ENCODE measurements at regions not wholly inside any gene's neighbourhood (a gene's known extent, or its start where the extent isn't known, plus 50 kb on each side); places are given as distances from the start of the nearest gene placed in this dataset.

DNA sequence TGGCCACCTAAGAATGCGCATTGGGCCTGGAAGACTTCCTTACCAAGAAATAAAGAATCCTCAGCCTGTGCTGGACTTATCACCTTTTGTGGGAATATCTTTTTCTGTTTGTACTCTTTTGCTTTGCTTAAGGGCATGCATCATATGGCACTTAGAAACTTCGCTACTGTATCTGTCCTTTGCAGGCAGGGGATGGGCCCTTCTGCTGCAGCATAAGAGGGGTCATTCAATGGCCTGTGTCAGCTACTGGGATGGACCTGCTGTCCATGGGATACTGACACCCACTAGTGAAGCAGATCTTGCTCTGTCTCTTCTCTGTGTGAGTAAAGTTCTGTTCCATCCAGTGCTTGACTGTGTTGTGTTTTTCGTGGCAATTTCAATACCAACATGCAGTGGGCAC lies 239.0 kb upstream of the JUN start:
- DNase-seq (ENCODE audit: low spot score): no peak

GRCh38 chr1:59025201-59025600 lies 241.4 kb upstream of the JUN start:
- no peak for DNase-seq (ENCODE audit: low spot score)

DNA sequence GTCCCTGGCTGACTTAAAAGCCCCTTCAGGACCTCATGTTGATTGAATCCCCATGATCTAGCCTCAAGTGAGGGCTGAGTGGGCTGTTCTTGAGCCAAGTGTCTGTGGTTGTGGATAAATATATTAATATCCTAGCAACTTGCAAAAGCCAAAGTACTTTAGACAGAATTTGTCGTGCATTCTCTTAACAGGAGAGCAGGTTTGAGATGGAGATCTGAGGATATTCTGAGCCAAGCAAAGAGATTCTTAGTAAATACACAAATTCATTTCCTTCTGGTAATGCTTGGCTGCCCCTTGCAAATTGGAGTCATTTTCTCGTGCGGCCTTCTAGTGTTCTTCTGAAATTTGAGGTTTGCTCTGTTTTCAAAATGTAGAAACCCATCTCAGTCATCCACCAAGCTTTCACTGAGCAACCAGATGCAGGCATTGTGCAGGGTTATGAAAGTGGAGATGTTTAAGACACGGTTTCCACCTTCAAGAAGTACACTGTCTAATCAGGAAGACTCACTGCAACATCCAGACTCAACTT lies 242.1 kb upstream of the JUN start:
- peak; percentile 64 for DNase-seq (ENCODE audit: low spot score)

- DNase-seq (ENCODE audit: low spot score): peak; percentile 88
These were observed 242.7 kb upstream of the JUN start for GRCh38 chr1:59026472-59026948.

GRCh38 chr1:59027177-59027576 lies 243.3 kb upstream of the JUN start:
- DNase-seq (ENCODE audit: low spot score): no peak

DNA sequence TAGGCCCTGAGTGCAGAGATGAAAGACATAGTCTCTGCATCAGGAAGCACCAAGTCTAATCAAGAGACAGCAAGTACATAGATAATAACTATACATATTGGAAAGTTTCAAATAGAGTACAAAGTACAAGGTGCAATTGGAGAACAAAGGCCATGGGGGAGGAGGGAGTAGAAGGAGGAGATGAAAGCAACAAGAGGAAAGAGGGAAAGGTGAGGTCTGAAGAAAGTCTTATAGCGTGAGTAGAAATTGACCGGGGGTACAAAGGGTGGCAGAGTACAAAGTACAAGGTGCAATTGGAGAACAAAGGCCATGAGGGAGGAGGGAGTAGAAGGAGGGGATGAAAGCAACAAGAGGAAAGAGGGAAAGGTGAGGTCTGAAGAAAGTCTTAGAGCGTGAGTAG lies 244.2 kb upstream of the JUN start:
- DNase-seq (ENCODE audit: low spot score): no peak

DNA sequence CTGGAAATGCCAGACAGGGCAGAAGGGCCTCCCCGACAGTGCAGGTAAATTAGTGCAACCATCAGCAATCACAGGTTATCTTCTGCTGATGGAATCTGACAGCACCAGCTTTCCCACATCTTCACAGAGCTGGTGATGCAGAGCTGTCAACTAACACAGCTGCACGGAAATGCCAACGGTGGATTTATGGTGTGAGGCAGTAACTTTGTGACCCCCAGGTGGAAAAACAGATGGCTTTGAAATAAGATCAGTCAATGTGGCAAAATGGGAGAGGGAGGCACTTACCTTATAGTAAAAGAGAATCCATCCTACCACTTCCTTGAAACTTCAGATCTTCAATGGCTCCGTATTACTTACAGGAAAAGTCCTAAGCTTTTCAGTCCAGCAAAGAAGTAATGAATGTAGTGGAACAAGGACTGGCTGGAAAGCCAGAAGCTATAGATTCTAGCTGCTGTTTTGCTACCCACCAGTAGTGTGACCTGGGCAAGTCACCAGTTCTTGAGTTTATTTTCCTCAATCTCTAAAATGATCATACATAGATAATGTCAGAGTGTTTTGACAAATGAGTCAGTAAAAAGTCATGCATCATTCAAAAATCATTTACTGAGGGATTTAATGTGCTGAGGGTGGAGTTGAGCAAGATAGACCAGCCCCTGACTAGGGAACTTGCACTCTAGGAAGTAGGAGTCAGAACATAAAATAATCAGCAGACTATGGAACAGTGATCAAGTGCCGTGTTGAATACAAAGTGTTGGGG lies 245.7 kb upstream of the JUN start:
- DNase-seq (ENCODE audit: low spot score): no peak

DNA sequence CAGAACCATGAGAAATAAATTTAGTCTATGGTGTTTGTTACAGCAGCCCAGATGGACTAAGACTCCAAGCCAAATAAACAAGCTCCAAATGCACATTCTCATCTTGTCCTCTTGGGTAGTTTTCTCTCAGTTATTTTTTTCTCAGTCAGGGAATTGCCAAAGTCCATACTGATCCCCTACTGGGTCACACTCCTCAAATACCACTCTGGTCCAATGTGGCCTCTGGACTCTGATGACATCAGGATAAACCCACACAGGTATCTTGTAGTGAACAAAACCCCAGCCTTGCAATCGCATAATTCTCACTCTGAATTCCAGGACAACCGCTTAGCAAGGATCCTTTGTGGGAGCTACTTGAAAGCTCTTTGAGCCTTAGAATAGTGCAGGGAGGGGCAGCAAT lies 248.4 kb upstream of the JUN start:
- no peak for DNase-seq (ENCODE audit: low spot score)

DNA sequence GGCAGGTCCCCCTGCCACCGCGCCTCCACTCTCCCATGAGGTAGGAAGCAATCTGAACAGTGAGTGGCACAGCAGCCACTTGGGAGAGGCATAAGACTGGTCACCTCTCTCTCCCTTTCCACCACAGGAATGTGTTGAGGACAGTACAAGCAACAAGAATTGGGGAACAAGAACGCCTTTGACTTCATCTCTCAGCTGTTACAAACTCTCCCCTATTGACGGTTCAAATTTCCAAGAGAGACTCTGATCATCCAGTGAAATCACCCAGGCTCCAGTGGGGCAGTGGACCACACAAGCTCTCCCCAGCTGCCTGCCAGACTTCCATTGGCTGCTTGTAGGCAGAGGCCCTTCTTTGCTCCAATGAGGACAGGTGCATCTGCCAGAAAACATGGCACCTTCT lies 249.9 kb upstream of the JUN start:
- no peak for DNase-seq (ENCODE audit: low spot score)

DNA sequence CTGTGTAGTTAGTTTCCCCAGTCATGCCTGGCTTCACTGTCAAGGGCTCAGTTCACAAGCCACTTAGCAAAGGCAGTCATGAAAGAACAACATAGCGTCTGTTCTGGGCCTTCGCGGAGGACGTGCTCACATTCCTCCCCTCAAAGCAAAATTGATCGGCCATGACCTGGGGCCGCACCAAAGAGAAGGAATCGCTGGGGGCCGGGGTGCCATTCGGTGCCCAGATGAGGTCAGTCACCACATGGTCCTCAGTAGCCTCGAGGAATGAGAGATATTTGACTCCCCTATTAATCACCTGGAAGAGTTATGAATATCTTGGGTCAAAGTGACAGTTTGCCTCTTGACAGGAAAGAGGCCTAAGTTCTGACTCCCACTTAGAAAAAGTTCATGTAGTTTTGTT lies 251.1 kb upstream of the JUN start:
- DNase-seq (ENCODE audit: low spot score): no peak

- DNase-seq (ENCODE audit: low spot score): no peak
These were observed 255.7 kb upstream of the JUN start for GRCh38 chr1:59039551-59039950.

GRCh38 chr1:59040486-59040885 lies 256.4 kb upstream of the FGGY start:
- no peak for DNase-seq (ENCODE audit: low spot score)

GRCh38 chr1:59041646-59042277 lies 255.1 kb upstream of the FGGY start:
- DNase-seq (ENCODE audit: low spot score): no peak

DNA sequence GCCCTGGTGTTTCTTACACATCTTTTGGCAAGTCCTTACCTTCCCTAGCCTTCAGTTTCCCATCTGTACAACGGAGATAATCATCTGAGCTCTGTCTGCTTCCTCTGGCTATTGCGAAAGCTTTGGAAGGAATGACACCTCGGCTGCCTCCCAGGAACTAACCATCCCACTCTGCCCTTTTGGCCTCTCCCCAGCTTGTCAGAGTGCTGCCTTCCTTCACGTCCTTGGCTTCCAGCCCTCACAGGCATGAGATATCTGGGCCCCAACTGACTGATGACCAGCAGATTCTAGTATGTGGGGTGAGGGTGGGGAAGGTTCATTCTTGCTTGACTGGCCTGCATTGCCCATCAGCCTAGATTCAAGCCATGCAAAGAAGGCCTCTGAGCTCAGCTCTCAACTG lies 253.1 kb upstream of the FGGY start:
- DNase-seq (ENCODE audit: low spot score): peak; percentile 88

GRCh38 chr1:59044535-59045121 lies 252.3 kb upstream of the FGGY start:
- no peak for DNase-seq (ENCODE audit: low spot score)

DNA sequence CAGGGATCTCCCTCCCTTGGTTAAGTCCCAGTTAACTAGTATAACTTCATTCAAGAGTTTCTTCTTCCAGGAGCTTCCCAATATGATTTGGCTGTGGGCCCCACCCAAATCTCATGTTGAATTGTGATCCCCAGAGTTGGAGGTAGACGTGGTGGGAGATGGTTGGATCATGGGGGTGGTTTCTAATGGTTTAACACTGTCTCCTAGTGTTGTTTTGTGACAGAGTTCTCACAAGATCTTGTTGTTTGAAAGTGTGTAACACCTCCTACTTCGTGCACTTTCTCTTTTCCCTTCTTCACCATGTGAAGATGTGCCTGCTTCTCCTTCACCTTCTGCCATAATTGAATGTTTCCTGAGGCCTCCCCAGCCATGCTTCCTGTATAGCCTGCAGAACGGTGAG lies 251.8 kb upstream of the FGGY start:
- no peak for DNase-seq (ENCODE audit: low spot score)

GRCh38 chr1:59045636-59046035 lies 251.3 kb upstream of the FGGY start:
- no peak for DNase-seq (ENCODE audit: low spot score)

- peak; percentile 44 for DNase-seq (ENCODE audit: low spot score)
These were observed 250.8 kb upstream of the FGGY start for GRCh38 chr1:59046134-59046533.

DNA sequence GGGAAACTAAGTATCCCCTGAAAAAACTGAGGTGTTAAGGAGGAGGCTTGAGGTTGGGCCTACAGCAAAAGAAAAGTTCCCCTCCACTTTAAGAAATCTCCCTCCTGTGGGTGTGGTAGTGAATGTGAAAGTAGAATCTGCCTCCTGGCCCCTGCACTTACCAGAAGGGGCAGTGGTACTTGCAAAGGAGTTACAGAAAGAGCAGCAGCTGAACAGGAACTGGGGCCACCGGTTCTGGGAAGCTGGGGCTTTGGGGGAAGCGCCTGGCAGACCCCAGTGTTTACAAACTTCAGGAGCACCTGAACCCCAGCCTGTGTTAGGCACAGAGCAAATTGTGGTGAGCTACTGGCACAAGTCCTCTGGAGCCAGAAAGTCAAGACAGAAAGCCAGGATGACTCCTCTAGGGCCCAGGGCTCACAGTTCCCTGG lies 250.2 kb upstream of the FGGY start:
- DNase-seq (ENCODE audit: low spot score): no peak

DNA sequence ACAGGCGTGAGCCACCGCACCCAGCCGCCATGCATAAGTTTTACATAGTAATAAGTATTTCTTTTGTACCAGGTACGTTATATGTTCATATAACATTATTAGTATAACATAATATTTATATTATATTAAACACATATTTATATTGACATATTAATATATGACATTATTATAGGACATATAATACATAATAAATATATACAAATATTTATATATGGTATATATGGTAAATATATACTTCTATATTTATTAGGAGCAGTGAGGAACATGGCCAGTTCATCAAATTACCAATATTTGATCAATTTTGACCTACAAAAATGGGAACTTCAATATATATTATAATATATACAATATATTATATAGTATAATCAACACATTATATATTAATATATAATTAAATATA lies 245.9 kb upstream of the FGGY start:
- no peak for DNase-seq (ENCODE audit: low spot score)

- no peak for DNase-seq (ENCODE audit: low spot score)
These were observed 244.7 kb upstream of the FGGY start for GRCh38 chr1:59052166-59052590.

GRCh38 chr1:59054172-59054571 lies 242.7 kb upstream of the FGGY start:
- no peak for DNase-seq (ENCODE audit: low spot score)
